Neuron (in vitro differentiated cells): ENCODE measurements at regions not wholly inside any gene's neighbourhood (a gene's known extent, or its start where the extent isn't known, plus 50 kb on each side); places are given as distances from the start of the nearest gene placed in this dataset.

ENCODE experiments used
- H2AFZ ChIP-seq: one replicate; pipeline ENCODE4 v1.6.1; 2013; ENCODE audit warnings: low read depth, mild to moderate bottlenecking, inconsistent platforms, low read length, moderate library complexity
- H3K27me3 ChIP-seq: one replicate; pipeline ENCODE4 v1.6.1; 2013; ENCODE audit warnings: low read length; ENCODE audit not compliant: insufficient read depth
- H3K36me3 ChIP-seq: one replicate; pipeline ENCODE4 v1.6.1; 2013; ENCODE audit warnings: low read length; ENCODE audit not compliant: insufficient read depth
- H3K4me1 ChIP-seq: one replicate; pipeline ENCODE4 v1.6.1; 2013; ENCODE audit warnings: low read length; ENCODE audit not compliant: insufficient read depth
- H3K4me3 ChIP-seq: 2 replicates; pipeline ENCODE4 v1.5.1; 2013; ENCODE audit warnings: mild to moderate bottlenecking, low read length, moderate library complexity
- H3K9me3 ChIP-seq: one replicate; pipeline ENCODE4 v1.6.1; 2013; ENCODE audit warnings: low read length

DNA sequence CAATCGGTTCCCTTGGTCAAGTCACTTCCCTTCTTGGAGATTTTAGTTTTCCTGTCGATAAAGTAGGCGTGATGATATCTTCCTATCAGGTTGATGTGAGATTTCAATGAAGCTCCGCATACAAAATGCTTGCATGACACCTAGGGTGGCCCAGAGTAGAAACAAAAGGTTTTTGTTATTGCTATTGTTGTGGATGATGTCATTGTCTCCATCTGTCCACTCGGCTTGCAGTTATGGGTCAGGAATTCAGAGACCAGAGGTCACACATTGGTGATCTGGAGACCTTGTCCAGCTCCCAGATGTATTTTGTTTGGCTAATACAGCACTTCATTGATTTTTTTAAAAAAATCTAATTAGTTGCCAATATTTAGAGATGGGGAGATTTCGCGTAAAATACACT lies 382.1 kb downstream of the MN1 start:
- H3K27me3 ChIP-seq: no peaks in the 10 kb centered on the region
- no peak overlapping the region for H3K4me3 ChIP-seq
- H2AFZ ChIP-seq: no peak overlapping the region
- peaks cover 25% of the 10 kb centered on the region for H3K4me1 ChIP-seq
- H3K36me3 ChIP-seq: no peaks in the 10 kb centered on the region
- H3K9me3 ChIP-seq: no peaks in the 10 kb centered on the region

- H3K4me3 ChIP-seq: no peak overlapping the region
Observed at GRCh38 chr22:27420195-27420816, 381.2 kb downstream of the MN1 start.

DNA sequence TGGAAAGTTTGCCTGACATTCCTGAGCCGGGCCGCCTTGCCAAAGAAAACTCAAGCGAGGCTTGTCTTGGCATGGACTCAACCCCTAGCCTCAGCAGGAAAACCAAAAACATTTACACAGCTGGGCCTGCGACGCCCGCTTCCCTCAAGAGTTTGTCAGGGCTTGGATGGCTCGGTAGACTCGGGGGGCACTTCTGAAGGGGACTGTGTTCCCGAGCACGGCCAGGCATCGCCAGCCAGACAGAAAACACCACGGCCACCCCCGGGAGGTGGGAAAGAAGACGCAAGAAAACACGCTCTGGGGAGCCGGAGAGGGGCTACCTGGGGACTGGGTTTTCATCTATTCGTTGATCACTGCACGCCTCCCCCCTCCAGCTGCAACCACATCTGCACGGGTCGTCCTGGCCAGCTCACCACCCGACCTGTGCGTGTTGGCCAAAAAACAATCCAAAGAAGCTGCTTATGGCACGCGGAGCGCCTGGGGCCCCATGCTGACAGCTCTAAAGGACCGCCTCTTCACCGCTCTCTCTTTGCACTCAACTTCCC lies 380.7 kb downstream of the MN1 start:
- no peak overlapping the region for H2AFZ ChIP-seq
- peaks cover 21% of the 10 kb centered on the region for H3K4me1 ChIP-seq
- no peaks in the 10 kb centered on the region for H3K27me3 ChIP-seq
- no peak overlapping the region for H3K4me3 ChIP-seq
- no peaks in the 10 kb centered on the region for H3K9me3 ChIP-seq
- H3K36me3 ChIP-seq: no peaks in the 10 kb centered on the region

More at GRCh38 chr22:27420195-27420816, 381.2 kb downstream of the MN1 start:
- H3K9me3 ChIP-seq: no peaks in the 10 kb centered on the region
- no peaks in the 10 kb centered on the region for H3K36me3 ChIP-seq
- no peak overlapping the region for H2AFZ ChIP-seq
- H3K4me1 ChIP-seq: peaks cover 25% of the 10 kb centered on the region
- no peaks in the 10 kb centered on the region for H3K27me3 ChIP-seq

DNA sequence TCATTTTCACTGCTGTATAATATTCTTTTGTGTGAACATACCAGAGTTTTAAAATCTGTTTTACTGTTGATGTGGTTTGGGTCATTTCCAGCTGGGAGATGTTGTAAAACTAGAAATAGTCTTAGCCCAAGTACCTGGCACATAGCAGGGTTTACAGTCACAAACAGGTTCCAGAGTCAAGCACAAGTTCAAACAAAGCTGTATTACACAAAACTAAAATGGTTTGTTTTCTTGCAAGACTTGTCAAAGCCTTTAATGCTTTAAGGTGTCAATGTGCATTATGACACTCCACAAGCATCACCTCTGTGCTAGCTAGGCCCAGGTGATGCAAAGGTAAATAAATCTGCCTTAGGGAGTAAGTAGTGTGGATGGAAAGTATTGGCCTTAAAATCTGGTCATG lies 379.1 kb downstream of the MN1 start:
- H3K4me1 ChIP-seq: peaks cover 6% of the 10 kb centered on the region
- H3K36me3 ChIP-seq: no peaks in the 10 kb centered on the region
- H3K27me3 ChIP-seq: no peaks in the 10 kb centered on the region
- H3K4me3 ChIP-seq: no peak overlapping the region
- H2AFZ ChIP-seq: no peak overlapping the region
- no peaks in the 10 kb centered on the region for H3K9me3 ChIP-seq

GRCh38 chr22:27424319-27424718 lies 377.2 kb downstream of the MN1 start:
- Histone ChIP-seq H3K9me3 (no peaks in the 10 kb centered on the region), H3K27me3 (no peaks in the 10 kb centered on the region), H3K4me3 (no peak overlapping the region), H2AFZ (no peak overlapping the region), H3K36me3 (no peaks in the 10 kb centered on the region), H3K4me1 (peaks cover 3% of the 10 kb centered on the region)

DNA sequence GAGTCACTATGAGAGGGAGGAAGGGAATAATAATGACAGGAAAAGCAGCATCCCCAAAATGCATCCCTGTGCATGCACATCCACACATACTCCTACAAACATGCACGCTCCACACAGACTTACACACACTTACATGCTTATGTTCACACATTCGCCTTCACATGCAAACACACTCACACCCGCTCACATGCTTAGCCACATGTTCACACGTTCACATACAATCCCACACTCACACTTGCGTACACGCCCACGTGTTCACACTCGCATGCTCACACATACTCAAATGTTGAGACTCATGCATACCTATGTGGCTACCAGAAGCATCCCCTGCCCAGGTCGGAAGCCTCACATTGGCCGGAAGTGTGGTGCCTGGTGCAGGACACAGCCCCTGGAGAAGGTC lies 372.1 kb downstream of the MN1 start:
- peaks cover 6% of the 10 kb centered on the region for H3K4me1 ChIP-seq
- H2AFZ ChIP-seq: no peak overlapping the region
- no peak overlapping the region for H3K4me3 ChIP-seq
- H3K36me3 ChIP-seq: no peaks in the 10 kb centered on the region
- no peaks in the 10 kb centered on the region for H3K9me3 ChIP-seq
- no peaks in the 10 kb centered on the region for H3K27me3 ChIP-seq

- Histone ChIP-seq H3K4me1 (peaks cover 19% of the 10 kb centered on the region), H3K27me3 (no peaks in the 10 kb centered on the region), H3K36me3 (no peaks in the 10 kb centered on the region), H3K9me3 (no peaks in the 10 kb centered on the region), H2AFZ (no peak overlapping the region), H3K4me3 (no peak overlapping the region)
Observed at GRCh38 chr22:27431081-27431480, 370.5 kb downstream of the MN1 start.

GRCh38 chr22:27431896-27432295 lies 369.7 kb downstream of the MN1 start:
- no peak overlapping the region for H3K4me3 ChIP-seq
- H3K36me3 ChIP-seq: no peaks in the 10 kb centered on the region
- H3K9me3 ChIP-seq: no peaks in the 10 kb centered on the region
- H3K27me3 ChIP-seq: no peaks in the 10 kb centered on the region
- peaks cover 26% of the 10 kb centered on the region for H3K4me1 ChIP-seq
- H2AFZ ChIP-seq: no peak overlapping the region

DNA sequence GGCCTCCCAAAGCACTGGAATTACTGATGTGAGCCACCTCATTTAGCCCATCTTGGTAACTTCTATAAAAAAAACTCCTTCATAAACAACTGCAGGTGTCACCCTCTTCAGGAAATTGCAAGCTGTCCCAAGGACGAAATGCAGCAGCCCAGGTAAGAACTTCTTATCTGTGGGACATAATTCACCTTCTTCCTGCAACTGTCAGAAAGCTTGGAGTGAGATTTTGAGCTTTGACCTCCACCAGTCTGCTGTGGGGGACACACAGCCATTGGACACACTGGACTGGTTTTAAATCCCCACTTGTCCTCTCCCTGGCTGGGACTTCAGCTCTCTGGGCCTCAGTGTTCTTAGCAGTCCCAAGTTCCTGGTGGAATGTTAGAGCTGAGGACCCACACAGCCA lies 368.5 kb downstream of the MN1 start:
- no peak overlapping the region for H3K4me3 ChIP-seq
- H3K9me3 ChIP-seq: no peaks in the 10 kb centered on the region
- H3K4me1 ChIP-seq: peaks cover 30% of the 10 kb centered on the region
- no peaks in the 10 kb centered on the region for H3K27me3 ChIP-seq
- no peaks in the 10 kb centered on the region for H3K36me3 ChIP-seq
- H2AFZ ChIP-seq: no peak overlapping the region

DNA sequence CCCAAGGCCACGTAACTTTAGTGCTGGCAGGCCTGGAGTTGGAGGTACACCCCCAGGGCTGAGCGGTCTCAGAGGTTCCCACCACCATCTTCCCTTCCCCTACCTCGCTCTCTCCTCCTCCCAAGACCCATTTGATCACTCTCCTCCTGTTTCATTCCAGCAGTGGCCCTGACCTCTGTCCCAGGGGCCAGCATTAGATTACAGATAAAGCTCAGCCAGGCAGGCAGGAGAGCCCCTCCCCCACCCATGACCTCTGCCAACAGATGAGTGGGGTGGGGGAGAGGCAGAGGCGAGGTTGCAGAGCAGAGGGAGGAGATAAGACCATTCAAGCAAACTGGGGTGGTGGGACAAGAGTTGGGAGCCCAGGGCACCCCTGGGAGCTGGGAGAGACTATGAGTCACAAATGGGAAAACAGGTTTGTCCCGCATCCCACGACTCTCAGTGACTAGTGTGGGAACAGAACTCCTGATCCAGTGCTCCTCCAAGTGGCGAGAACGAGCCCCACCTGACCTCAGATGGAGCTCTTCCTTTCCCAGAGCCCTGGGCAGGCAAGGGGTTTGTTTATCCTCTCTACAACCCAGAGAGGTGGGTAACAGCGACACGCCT lies 367.9 kb downstream of the MN1 start:
- Histone ChIP-seq H2AFZ (no peak overlapping the region), H3K27me3 (no peaks in the 10 kb centered on the region), H3K4me1 (peaks cover 36% of the 10 kb centered on the region), H3K36me3 (no peaks in the 10 kb centered on the region), H3K4me3 (no peak overlapping the region), H3K9me3 (no peaks in the 10 kb centered on the region)

GRCh38 chr22:27434898-27435297 lies 366.7 kb downstream of the MN1 start:
- no peaks in the 10 kb centered on the region for H3K9me3 ChIP-seq
- H3K4me3 ChIP-seq: no peak overlapping the region
- H2AFZ ChIP-seq: no peak overlapping the region
- no peaks in the 10 kb centered on the region for H3K36me3 ChIP-seq
- H3K4me1 ChIP-seq: peaks cover 41% of the 10 kb centered on the region
- H3K27me3 ChIP-seq: no peaks in the 10 kb centered on the region

GRCh38 chr22:27435844-27436576 lies 365.5 kb downstream of the MN1 start:
- Histone ChIP-seq H3K9me3 (no peaks in the 10 kb centered on the region), H3K4me3 (peak overlapping the region; percentile 35), H3K36me3 (no peaks in the 10 kb centered on the region), H3K27me3 (no peaks in the 10 kb centered on the region), H3K4me1 (peaks cover 46% of the 10 kb centered on the region), H2AFZ (no peak overlapping the region)

- H3K4me3 ChIP-seq: peak overlapping the region; percentile 35
- H3K27me3 ChIP-seq: no peaks in the 10 kb centered on the region
- no peaks in the 10 kb centered on the region for H3K36me3 ChIP-seq
- H3K9me3 ChIP-seq: no peaks in the 10 kb centered on the region
- peaks cover 52% of the 10 kb centered on the region for H3K4me1 ChIP-seq
- no peak overlapping the region for H2AFZ ChIP-seq
Observed at GRCh38 chr22:27436591-27436990, 365.0 kb downstream of the MN1 start.
